ENCODE measurements at regions not wholly inside any gene's neighbourhood (a gene's known extent, or its start where the extent isn't known, plus 50 kb on each side); places are given as distances from the start of the nearest gene placed in this dataset.

DNA sequence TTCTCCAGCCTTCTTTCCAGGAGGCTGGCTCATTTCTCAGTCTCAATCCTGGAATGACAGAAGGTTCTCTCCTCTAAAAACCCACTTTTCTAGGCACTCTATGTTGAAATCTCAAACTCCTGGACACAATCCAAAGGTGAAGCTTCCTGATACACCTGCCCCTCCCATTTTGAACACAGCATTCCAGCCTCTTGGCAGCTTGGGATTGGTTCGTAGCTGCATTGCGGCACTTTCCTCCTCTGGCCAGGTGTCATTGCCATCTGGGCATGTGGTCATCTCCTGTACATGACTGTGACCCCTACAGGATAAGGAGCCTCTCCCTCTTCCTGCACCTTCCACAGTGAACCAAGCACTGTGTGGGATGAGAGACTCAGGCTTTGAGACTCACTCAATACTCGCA is 230.2 kb upstream of the B3GAT1 start:
- ChIA-PET CTCF (no interaction called here), POLR2A (no interaction called here)
- no peak overlapping the region for H3K27ac ChIP-seq (ENCODE audit: low read depth, low read length)
- H3K36me3 ChIP-seq (ENCODE audit: control insufficient read depth in 2 of 3, insufficient read depth in 3 of 3, low read length in 3 of 3): no peaks in the 10 kb centered on the region
- intact Hi-C loops (cut with micrococcal nuclease): no loop called here
- H3K4me1 ChIP-seq (ENCODE audit: control insufficient read depth in 2 of 2, insufficient read depth in 2 of 2, low read length in 2 of 2): no peaks in the 10 kb centered on the region
- no peak for DNase-seq
- H3K9me3 ChIP-seq (ENCODE audit: control insufficient read depth in 2 of 3, low read length in 3 of 3): no peaks in the 10 kb centered on the region
- H3K27me3 ChIP-seq (ENCODE audit: control insufficient read depth in 2 of 2, insufficient read depth in 2 of 2, low read length in 2 of 2): no peaks in the 10 kb centered on the region
- peaks cover 4 to 41% (median 21%) of the 10 kb centered on the region in 5 donors for H3K27me3 Mint-ChIP-seq
- H3K36me3 Mint-ChIP-seq: no peaks in the 10 kb centered on the region
- H3K4me3 ChIP-seq (ENCODE audit: low read length): no peak overlapping the region
- peaks cover 0 to 1% (median 0%) of the 10 kb centered on the region in 11 donors for H3K9me3 Mint-ChIP-seq
- no peak overlapping the region for H3K4me3 Mint-ChIP-seq
- peaks cover 0 to 2% (median 0%) of the 10 kb centered on the region in 7 donors for H3K4me1 Mint-ChIP-seq
- ATAC-seq: no peak
- no peak overlapping the region for H3K27ac Mint-ChIP-seq

DNA sequence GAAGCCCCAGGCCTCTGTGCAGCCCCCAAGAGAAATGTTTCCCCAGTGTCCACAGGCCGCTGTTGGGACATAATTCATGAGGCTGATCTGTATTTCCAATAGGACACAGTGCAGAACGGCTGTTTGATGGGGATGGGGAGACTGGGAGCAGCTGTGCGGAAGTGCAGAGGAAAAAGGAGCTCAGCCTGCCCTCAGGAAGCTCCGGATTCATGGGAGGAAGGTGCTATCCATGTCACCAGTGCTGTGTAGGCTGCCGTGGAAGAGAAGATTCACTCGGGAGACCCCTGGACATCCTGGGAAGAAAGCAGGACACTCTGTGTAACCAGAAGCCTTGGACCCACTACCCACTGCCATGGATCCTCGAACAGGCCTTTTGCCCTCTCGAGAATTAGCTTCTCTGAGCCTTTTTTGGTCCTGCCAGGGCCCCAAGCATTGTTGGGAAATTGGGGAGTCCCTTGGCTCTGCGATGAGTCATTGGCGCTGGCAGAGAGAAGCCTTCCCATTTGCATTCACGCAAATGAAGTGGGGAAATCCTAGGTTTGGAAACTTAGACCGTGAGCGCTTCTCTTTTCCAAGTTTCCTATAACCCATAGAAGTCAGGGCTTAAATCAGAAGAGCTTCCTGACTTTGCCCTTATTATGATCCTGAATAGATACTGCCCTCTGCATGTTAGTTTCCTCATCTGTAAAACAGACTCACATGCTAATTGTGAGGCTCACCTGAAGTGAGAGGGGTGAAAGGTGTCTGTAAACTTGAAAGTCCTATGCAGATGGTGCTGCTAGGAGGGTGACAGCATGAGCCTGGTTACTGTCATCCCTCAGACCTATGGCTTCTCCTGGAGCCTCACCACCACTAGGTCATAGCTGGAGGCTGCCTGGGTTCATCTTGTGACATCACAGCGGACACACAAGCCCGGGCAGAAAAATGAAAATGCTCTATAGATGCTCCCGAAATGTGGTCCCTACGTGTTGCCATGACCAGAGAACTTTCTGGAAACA is 229.2 kb upstream of the B3GAT1 start:
- ATAC-seq (no peak), DNase-seq (no peak)
- Histone ChIP-seq H3K4me1 (ENCODE audit: control insufficient read depth in 2 of 2, insufficient read depth in 2 of 2, low read length in 2 of 2) (no peaks in the 10 kb centered on the region), H3K9me3 (ENCODE audit: control insufficient read depth in 2 of 3, low read length in 3 of 3) (no peaks in the 10 kb centered on the region), H3K36me3 (ENCODE audit: control insufficient read depth in 2 of 3, insufficient read depth in 3 of 3, low read length in 3 of 3) (no peaks in the 10 kb centered on the region), H3K27me3 (ENCODE audit: control insufficient read depth in 2 of 2, insufficient read depth in 2 of 2, low read length in 2 of 2) (no peaks in the 10 kb centered on the region), H3K27ac (ENCODE audit: low read depth, low read length) (no peak overlapping the region), H3K4me3 (ENCODE audit: low read length) (no peak overlapping the region)
- intact Hi-C loops (cut with micrococcal nuclease): no loop called here
- no peak overlapping the region for H3K4me3 Mint-ChIP-seq
- CTCF ChIA-PET: interaction anchor here (0.7 kb wide), 1 partner anchor 294 kb away, joined by 3 read pairs; no protein-coding TSS in a partner anchor
- H3K27me3 Mint-ChIP-seq: peaks cover 3 to 48% (median 14%) of the 10 kb centered on the region in 5 donors
- H3K4me1 Mint-ChIP-seq: peaks cover 0 to 2% (median 0%) of the 10 kb centered on the region in 7 donors
- H3K27ac Mint-ChIP-seq: no peak overlapping the region
- H3K9me3 Mint-ChIP-seq: peaks cover 0 to 3% (median 0%) of the 10 kb centered on the region in 11 donors
- POLR2A ChIA-PET: no interaction called here
- H3K36me3 Mint-ChIP-seq: no peaks in the 10 kb centered on the region

GRCh38 chr11:134640536-134640935 is 228.5 kb upstream of the B3GAT1 start:
- ChIA-PET POLR2A (no interaction called here), CTCF (no interaction called here)
- no peak for ATAC-seq
- intact Hi-C loops (cut with micrococcal nuclease): no loop called here
- no peaks in the 10 kb centered on the region for H3K4me1 ChIP-seq (ENCODE audit: control insufficient read depth in 2 of 2, insufficient read depth in 2 of 2, low read length in 2 of 2)
- no peaks in the 10 kb centered on the region for H3K36me3 ChIP-seq (ENCODE audit: control insufficient read depth in 2 of 3, insufficient read depth in 3 of 3, low read length in 3 of 3)
- no peaks in the 10 kb centered on the region for H3K27me3 ChIP-seq (ENCODE audit: control insufficient read depth in 2 of 2, insufficient read depth in 2 of 2, low read length in 2 of 2)
- H3K4me3 Mint-ChIP-seq: no peak overlapping the region
- no peak overlapping the region for H3K27ac ChIP-seq (ENCODE audit: low read depth, low read length)
- H3K4me3 ChIP-seq (ENCODE audit: low read length): no peak overlapping the region
- peaks cover 0 to 53% (median 14%) of the 10 kb centered on the region in 5 donors for H3K27me3 Mint-ChIP-seq
- no peak overlapping the region for H3K27ac Mint-ChIP-seq
- no peak for DNase-seq
- H3K9me3 Mint-ChIP-seq: peaks cover 0 to 3% (median 0%) of the 10 kb centered on the region in 11 donors
- H3K9me3 ChIP-seq (ENCODE audit: control insufficient read depth in 2 of 3, low read length in 3 of 3): no peaks in the 10 kb centered on the region
- peaks cover 0 to 5% (median 0%) of the 10 kb centered on the region in 7 donors for H3K4me1 Mint-ChIP-seq
- no peaks in the 10 kb centered on the region for H3K36me3 Mint-ChIP-seq

DNA sequence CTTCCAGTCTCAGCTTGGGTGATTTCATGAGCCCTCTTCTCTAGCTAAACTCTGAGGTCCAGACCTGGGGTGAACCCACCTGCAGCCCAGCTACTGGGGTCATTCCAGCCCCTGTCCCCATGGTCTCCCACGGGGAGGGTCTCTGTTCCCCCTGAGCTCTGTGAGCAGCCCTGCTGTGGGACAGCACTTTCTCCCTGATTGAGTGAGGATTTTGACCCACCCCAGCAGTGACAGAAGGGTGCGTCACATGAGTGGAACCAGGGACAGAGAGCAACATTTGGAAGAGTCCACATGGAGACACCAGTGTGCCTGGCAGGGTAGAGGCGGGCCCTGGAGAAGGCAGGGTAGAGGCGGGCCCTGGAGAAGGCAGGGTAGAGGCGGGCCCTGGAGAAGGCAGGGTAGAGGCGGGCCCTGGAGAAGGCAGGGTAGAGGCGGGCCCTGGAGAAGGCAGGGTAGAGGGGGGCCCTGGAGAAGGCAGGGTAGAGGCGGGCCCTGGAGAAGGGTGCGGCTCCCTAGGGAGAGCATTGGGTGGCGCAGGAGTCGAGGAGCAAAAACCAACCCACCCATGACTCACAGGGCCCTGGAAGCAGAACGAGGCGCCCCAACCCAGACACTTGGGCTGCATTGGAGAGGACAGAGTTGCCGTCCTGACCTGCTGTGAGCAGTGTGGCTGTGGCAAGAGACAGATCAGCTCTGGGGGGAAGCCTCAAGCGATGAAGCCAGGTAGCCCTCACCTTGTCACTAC is 227.7 kb upstream of the B3GAT1 start:
- ChIA-PET CTCF (no interaction called here), POLR2A (no interaction called here)
- H3K27me3 Mint-ChIP-seq: peaks cover 0 to 48% (median 14%) of the 10 kb centered on the region in 5 donors
- Histone ChIP-seq H3K27ac (ENCODE audit: low read depth, low read length) (no peak overlapping the region), H3K36me3 (ENCODE audit: control insufficient read depth in 2 of 3, insufficient read depth in 3 of 3, low read length in 3 of 3) (no peaks in the 10 kb centered on the region), H3K4me3 (ENCODE audit: low read length) (no peak overlapping the region), H3K4me1 (ENCODE audit: control insufficient read depth in 2 of 2, insufficient read depth in 2 of 2, low read length in 2 of 2) (no peaks in the 10 kb centered on the region), H3K9me3 (ENCODE audit: control insufficient read depth in 2 of 3, low read length in 3 of 3) (no peaks in the 10 kb centered on the region), H3K27me3 (ENCODE audit: control insufficient read depth in 2 of 2, insufficient read depth in 2 of 2, low read length in 2 of 2) (no peaks in the 10 kb centered on the region)
- no peak overlapping the region for H3K4me3 Mint-ChIP-seq
- H3K36me3 Mint-ChIP-seq: no peaks in the 10 kb centered on the region
- H3K27ac Mint-ChIP-seq: no peak overlapping the region
- H3K9me3 Mint-ChIP-seq: peaks cover 0 to 3% (median 0%) of the 10 kb centered on the region in 11 donors
- ATAC-seq (no peak), DNase-seq (no peak)
- intact Hi-C loops (cut with micrococcal nuclease): no loop called here
- peaks cover 0 to 5% (median 0%) of the 10 kb centered on the region in 7 donors for H3K4me1 Mint-ChIP-seq

GRCh38 chr11:134638796-134639430 is 226.9 kb upstream of the B3GAT1 start:
- Histone ChIP-seq H3K36me3 (ENCODE audit: control insufficient read depth in 2 of 3, insufficient read depth in 3 of 3, low read length in 3 of 3) (no peaks in the 10 kb centered on the region), H3K27me3 (ENCODE audit: control insufficient read depth in 2 of 2, insufficient read depth in 2 of 2, low read length in 2 of 2) (no peaks in the 10 kb centered on the region), H3K4me3 (ENCODE audit: low read length) (no peak overlapping the region), H3K27ac (ENCODE audit: low read depth, low read length) (no peak overlapping the region), H3K9me3 (ENCODE audit: control insufficient read depth in 2 of 3, low read length in 3 of 3) (no peaks in the 10 kb centered on the region), H3K4me1 (ENCODE audit: control insufficient read depth in 2 of 2, insufficient read depth in 2 of 2, low read length in 2 of 2) (no peaks in the 10 kb centered on the region)
- POLR2A ChIA-PET: no interaction called here
- Mint-ChIP-seq H3K4me3 (no peak overlapping the region), H3K36me3 (no peaks in the 10 kb centered on the region), H3K27me3 (peaks cover 0 to 46% (median 14%) of the 10 kb centered on the region in 5 donors), H3K9me3 (peaks cover 0 to 3% (median 0%) of the 10 kb centered on the region in 11 donors), H3K4me1 (peaks cover 0 to 5% (median 0%) of the 10 kb centered on the region in 7 donors), H3K27ac (no peak overlapping the region)
- intact Hi-C loops (cut with micrococcal nuclease): no loop called here
- DNase-seq (no peak), ATAC-seq (no peak)
- CTCF ChIA-PET: no interaction called here

- Histone ChIP-seq H3K9me3 (ENCODE audit: control insufficient read depth in 2 of 3, low read length in 3 of 3) (no peaks in the 10 kb centered on the region), H3K27me3 (ENCODE audit: control insufficient read depth in 2 of 2, insufficient read depth in 2 of 2, low read length in 2 of 2) (no peaks in the 10 kb centered on the region), H3K36me3 (ENCODE audit: control insufficient read depth in 2 of 3, insufficient read depth in 3 of 3, low read length in 3 of 3) (no peaks in the 10 kb centered on the region), H3K4me3 (ENCODE audit: low read length) (no peak overlapping the region), H3K27ac (ENCODE audit: low read depth, low read length) (no peak overlapping the region), H3K4me1 (ENCODE audit: control insufficient read depth in 2 of 2, insufficient read depth in 2 of 2, low read length in 2 of 2) (no peaks in the 10 kb centered on the region)
- intact Hi-C loops (cut with micrococcal nuclease): no loop called here
- peaks cover 0 to 1% (median 0%) of the 10 kb centered on the region in 11 donors for H3K9me3 Mint-ChIP-seq
- H3K27ac Mint-ChIP-seq: no peak overlapping the region
- ATAC-seq: no peak
- H3K27me3 Mint-ChIP-seq: peaks cover 0 to 33% (median 9%) of the 10 kb centered on the region in 5 donors
- no peaks in the 10 kb centered on the region for H3K36me3 Mint-ChIP-seq
- ChIA-PET POLR2A (no interaction called here), CTCF (no interaction called here)
- no peak overlapping the region for H3K4me3 Mint-ChIP-seq
- no peak for DNase-seq
- H3K4me1 Mint-ChIP-seq: peaks cover 0 to 5% (median 0%) of the 10 kb centered on the region in 7 donors
These were observed 225.3 kb upstream of the B3GAT1 start for GRCh38 chr11:134637091-134638015.

Measured in naive thymus-derived CD4-positive, alpha-beta T cell (primary cell).